GM18870 (cell line): ENCODE measurements at regions not wholly inside any gene's neighbourhood (a gene's known extent, or its start where the extent isn't known, plus 50 kb on each side); places are given as distances from the start of the nearest gene placed in this dataset.

Source experiments
- ATAC-seq: cut with Tn5 transposase; IDR thresholded peaks from one replicate; pipeline ENCODE4 v1.9.1; 2021; ENCODE audit warnings: moderate library complexity; ENCODE audit not compliant: unreplicated experiment

GRCh38 chr2:12271589-12271984 lies 445.1 kb upstream of the TRIB2 start:
- ATAC-seq = no peak

- no peak for ATAC-seq
These were observed 443.6 kb upstream of the TRIB2 start for GRCh38 chr2:12273111-12273510.

- ATAC-seq = no peak
These were observed 442.1 kb upstream of the TRIB2 start for GRCh38 chr2:12274591-12274990.

- ATAC-seq = no peak
These were observed 439.3 kb upstream of the TRIB2 start for GRCh38 chr2:12277241-12278034.

GRCh38 chr2:12278217-12278750 lies 438.5 kb upstream of the TRIB2 start:
- ATAC-seq = no peak

GRCh38 chr2:12282780-12283695 lies 433.7 kb upstream of the TRIB2 start:
- peak; percentile 74 for ATAC-seq

- ATAC-seq = no peak
These were observed 432.7 kb upstream of the TRIB2 start for GRCh38 chr2:12284037-12284436.

- ATAC-seq = no peak
These were observed 432.2 kb upstream of the TRIB2 start for GRCh38 chr2:12284487-12284886.

- no peak for ATAC-seq
These were observed 430.4 kb upstream of the TRIB2 start for GRCh38 chr2:12286347-12286746.

- ATAC-seq = no peak
These were observed 429.4 kb upstream of the TRIB2 start for GRCh38 chr2:12287220-12287751.

- ATAC-seq = no peak
These were observed 428.7 kb upstream of the TRIB2 start for GRCh38 chr2:12288048-12288447.

- ATAC-seq = no peak
These were observed 427.5 kb upstream of the TRIB2 start for GRCh38 chr2:12289120-12289802.

- no peak for ATAC-seq
These were observed 425.4 kb upstream of the TRIB2 start for GRCh38 chr2:12291303-12291702.

- ATAC-seq = peak; percentile 97
These were observed 422.9 kb upstream of the TRIB2 start for GRCh38 chr2:12293874-12294273.

- no peak for ATAC-seq
These were observed 420.7 kb upstream of the TRIB2 start for GRCh38 chr2:12295856-12296519.

GRCh38 chr2:12296915-12297314 lies 419.8 kb upstream of the TRIB2 start:
- no peak for ATAC-seq

- ATAC-seq = no peak
These were observed 418.4 kb upstream of the TRIB2 start for GRCh38 chr2:12298352-12298751.

- no peak for ATAC-seq
These were observed 417.3 kb upstream of the TRIB2 start for GRCh38 chr2:12299431-12299830.

GRCh38 chr2:12300019-12300602 lies 416.6 kb upstream of the TRIB2 start:
- ATAC-seq = no peak

- no peak for ATAC-seq
These were observed 415.8 kb upstream of the TRIB2 start for GRCh38 chr2:12300927-12301326.
